Stimulated activated CD8-positive, alpha-beta memory T cell treated with anti-CD3 and anti-CD28 coated beads, Interleukin-4, amount 100 ng/mL, for 1 hour (primary cell): ENCODE measurements at regions not wholly inside any gene's neighbourhood (a gene's known extent, or its start where the extent isn't known, plus 50 kb on each side); places are given as distances from the start of the nearest gene placed in this dataset.
"Not testable (repeated sequence)": the region's sequence is repeated elsewhere in the genome, so short reads cannot be mapped to it uniquely, and the experiment has no call there.

Experiments used
- DNase-seq, 2 donors: peaks; one replicate each; pipeline ENCODE4 v3.0.0-alpha.2; 2020; ENCODE audit warnings: low read depth in 2 of 2, low spot score in 1 of 2

- DNase-seq = not testable (repeated sequence)
Observed at GRCh38 chr7:149992366-149992765, 118.6 kb downstream of the ATP6V0E2 start.

- not testable (repeated sequence) for DNase-seq
Observed at GRCh38 chr7:149995369-149996026, 121.7 kb downstream of the ATP6V0E2 start.

- not testable (repeated sequence) for DNase-seq
Observed at GRCh38 chr7:150000780-150001599, 127.2 kb downstream of the ATP6V0E2 start.

- DNase-seq = no peak
Observed at GRCh38 chr7:150003304-150003810, 129.6 kb downstream of the ATP6V0E2 start.

DNA sequence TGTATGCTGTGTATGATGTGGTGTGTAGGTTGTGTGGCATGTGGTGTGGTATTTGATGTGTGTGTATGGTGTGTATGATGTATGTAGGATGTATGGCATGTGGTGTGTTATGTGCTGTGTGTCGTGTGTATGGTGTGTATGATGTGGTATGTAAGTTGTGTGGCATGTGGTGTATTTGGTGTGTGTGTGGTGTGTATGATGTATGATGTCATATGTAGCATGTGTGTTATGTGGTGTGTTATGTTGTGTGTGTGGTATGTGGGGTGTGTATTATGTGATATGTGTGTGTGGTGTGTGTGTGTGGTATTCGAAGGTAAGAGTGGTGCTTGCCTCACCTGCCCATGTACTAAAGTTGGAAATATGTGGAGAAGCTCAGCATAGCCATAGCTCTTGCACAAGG is 130.2 kb downstream of the ATP6V0E2 start:
- not testable (repeated sequence) for DNase-seq

GRCh38 chr7:150004843-150005242 is 131.1 kb downstream of the ATP6V0E2 start:
- not testable (repeated sequence) for DNase-seq

- DNase-seq = not testable (repeated sequence)
Observed at GRCh38 chr7:150009620-150010303, 136.0 kb downstream of the ATP6V0E2 start.

- not testable (repeated sequence) for DNase-seq
Observed at GRCh38 chr7:150016651-150017189, 143.0 kb downstream of the ATP6V0E2 start.

DNA sequence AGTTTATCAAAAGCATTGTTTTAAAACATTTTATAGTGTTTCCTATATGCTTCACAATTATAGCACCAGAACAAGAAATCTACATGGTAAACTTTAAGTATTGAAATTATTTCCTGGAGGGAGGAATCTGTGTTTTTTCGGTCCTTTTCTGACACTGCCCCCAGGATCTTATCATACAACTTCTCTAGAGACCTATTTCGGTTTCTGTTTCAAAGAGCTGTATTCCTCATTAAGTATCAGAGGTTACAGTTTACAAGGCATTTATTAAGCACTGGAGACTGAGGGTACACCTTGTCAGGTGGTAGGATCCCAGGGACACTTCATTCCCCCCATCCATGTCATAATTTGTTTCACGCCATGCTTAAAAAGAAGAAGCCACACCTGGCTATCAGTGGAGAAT is 146.4 kb downstream of the ATP6V0E2 start:
- not testable (repeated sequence) for DNase-seq

DNA sequence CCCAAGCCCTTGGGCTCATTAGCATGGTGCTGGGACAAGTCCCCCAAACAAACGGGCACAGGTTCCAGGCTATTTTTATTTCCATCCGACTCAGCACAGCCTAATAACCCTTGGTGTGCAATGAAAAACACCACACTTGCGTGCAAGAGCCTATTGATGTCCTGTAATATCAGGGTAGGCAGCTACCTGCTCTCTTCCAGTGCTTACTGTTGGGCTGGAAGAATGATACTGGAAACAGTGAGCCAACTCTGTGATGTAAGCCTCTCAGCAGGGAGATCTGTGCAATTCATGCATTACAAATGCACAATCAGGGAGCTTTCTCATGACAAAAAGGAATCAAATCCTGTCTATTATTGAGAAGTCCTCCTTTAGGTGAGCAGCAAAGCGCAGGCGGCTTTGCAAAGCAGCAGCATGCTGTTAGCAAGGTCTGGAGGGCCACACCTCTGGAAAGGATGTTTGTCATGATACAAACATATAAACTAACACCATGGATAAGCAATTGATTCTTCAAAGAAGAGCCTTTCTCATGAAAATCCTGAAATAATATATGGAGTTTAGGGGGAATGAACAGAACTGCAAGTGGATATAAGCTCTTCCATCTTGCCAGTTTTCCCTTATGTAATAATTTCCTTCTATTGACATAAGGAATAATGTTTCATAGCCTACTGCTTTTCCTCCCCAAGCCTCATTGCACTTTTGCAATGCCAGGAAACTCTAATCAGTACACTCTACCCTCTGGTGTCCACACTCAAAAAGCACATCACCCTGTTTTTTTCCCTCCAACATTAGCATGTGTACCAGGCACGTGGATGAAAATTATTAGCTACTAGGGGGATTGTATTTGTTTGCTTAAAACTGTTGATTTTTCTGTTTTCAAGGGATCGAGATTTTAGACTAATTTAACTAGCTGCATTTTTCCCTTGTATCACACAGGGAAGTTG is 151.1 kb downstream of the ATP6V0E2 start:
- DNase-seq = not testable (repeated sequence)

DNA sequence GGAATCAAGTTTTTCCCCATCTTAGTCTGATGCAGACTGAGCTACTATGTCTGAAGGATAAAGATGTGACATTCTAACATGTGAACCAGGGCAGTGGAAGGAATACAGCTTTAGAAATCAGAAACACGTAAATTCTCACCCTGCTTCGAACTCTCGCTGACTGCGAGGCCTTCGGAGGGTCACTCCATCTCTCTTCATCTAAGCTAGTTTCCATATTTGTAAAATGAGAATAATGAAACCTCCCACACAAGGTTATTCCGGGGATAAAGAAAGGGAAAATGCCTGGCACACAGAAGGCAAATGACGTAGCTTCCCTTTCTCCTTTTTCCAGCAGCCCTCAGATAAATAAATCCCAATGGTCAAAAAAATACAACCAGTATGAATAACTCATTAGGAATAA is 152.0 kb downstream of the ATP6V0E2 start:
- DNase-seq = not testable (repeated sequence)

- DNase-seq = not testable (repeated sequence)
Observed at GRCh38 chr7:150028344-150029012, 154.7 kb downstream of the ATP6V0E2 start.

DNA sequence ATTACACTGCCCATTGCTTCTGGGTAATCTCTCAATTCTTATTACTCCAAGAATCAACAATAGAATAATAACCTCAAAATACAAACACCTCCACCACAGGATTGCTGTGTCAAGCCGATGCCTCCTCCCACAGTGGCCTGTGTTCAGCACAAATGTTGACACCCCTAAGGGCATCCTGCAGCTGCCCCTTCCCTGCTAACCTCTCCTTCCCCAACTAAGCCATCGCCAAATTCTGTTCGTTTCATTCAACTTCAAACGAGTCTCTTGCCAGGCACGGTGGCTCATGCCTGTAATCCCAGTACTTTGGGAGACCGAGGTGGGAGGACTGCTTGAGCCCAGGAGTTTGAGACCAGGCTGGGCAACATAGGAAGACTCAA is 155.2 kb downstream of the ATP6V0E2 start:
- not testable (repeated sequence) for DNase-seq

GRCh38 chr7:150031733-150032132 is 158.0 kb downstream of the ATP6V0E2 start:
- DNase-seq = not testable (repeated sequence)

GRCh38 chr7:150033711-150034110 is 159.9 kb downstream of the ATP6V0E2 start:
- DNase-seq = not testable (repeated sequence)

DNA sequence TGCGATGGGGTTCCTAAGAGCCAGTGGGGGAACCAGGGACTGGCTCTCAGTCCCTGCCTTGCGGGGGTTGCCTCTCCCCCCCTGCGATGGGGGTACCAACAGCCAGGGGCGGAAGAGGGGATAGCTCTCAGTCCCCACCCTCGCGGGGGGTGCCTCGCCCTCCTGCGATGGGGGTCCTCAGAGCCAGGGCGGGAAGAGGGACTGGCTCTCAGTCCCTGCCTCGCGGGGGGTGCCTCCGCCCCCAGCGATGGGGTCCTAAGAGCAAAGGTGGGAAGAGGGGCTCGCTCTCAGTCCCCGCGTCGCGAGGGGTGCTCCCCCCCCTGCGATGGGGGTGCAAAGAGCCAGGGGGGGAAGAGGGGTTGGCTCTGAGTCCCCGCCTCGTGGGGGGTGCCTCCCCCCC is 162.0 kb downstream of the ATP6V0E2 start:
- not testable (repeated sequence) for DNase-seq

DNA sequence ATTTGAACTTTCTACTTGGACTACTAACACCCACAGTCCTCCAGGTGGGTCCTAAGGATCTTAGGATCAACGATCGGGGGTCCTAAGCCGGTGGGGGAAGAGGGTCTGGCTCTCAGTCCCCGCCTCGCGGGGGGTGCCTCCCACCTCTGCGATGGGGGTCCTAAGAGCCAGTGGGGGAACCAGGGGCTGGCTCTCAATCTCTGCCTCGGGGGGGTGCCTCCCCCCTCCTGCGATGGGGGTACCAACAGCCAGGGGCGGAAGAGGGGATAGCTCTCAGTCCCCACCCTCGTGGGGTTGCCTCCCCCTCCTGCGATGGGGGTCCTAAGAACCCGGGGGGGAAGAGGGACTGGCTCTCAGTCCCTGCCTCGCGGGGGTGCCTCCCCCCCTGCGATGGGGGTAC is 165.3 kb downstream of the ATP6V0E2 start:
- not testable (repeated sequence) for DNase-seq

DNA sequence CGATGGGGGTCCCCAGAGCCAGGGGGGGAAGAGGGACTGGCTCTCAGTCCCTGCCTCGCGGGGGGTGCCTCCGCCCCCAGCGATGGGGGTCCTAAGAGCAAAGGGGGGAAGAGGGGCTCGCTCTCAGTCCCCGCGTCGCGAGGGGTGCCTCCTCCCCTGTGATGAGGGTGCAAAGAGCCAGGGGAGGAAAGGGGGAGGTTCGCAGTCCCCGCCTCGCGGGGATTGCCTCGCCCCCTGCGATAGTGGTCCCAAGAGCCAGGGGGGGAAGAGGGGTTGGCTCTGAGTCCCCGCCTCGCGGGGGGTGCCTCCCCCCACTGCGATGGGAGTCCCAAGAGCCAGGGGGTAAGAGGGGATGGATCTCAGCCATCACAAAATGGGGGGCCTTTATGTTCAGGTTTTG is 168.5 kb downstream of the ATP6V0E2 start:
- DNase-seq = not testable (repeated sequence)

GRCh38 chr7:150044771-150045170 is 171.0 kb downstream of the ATP6V0E2 start:
- DNase-seq = not testable (repeated sequence)

- not testable (repeated sequence) for DNase-seq
Observed at GRCh38 chr7:150045596-150045995, 171.8 kb downstream of the ATP6V0E2 start.
